GM13976 (cell line): ENCODE measurements at regions not wholly inside any gene's neighbourhood (a gene's known extent, or its start where the extent isn't known, plus 50 kb on each side); places are given as distances from the start of the nearest gene placed in this dataset.

ENCODE experiments used
- DNase-seq: peaks from one replicate; pipeline ENCODE4 v3.0.0; 2012; ENCODE audit warnings: low spot score
- in situ Hi-C: fragments of 300-500 bp; cut with MboI; formaldehyde crosslinking; loops from one replicate; pipeline ENCODE4 v1.12.0; 2022; ENCODE audit warnings: low sequenced_read_pairs, mixed read lengths, inconsistent platforms; ENCODE audit not compliant: unreplicated experiment
- TF ChIP-seq, protein P1 (sequence below): IDR thresholded peaks from 2 replicates; pipeline ENCODE4 v1.5.1; 2012; ENCODE audit warnings: borderline replicate concordance, mild to moderate bottlenecking; ENCODE audit not compliant: insufficient read depth; ENCODE audit errors: extremely low read depth, missing control alignments, control extremely low read depth

GRCh38 chr2:21443494-21444105 lies 319.8 kb downstream of the TDRD15 start:
- in situ Hi-C loops: no loop called here
- no peak for DNase-seq
- TF ChIP-seq, protein P1, sequence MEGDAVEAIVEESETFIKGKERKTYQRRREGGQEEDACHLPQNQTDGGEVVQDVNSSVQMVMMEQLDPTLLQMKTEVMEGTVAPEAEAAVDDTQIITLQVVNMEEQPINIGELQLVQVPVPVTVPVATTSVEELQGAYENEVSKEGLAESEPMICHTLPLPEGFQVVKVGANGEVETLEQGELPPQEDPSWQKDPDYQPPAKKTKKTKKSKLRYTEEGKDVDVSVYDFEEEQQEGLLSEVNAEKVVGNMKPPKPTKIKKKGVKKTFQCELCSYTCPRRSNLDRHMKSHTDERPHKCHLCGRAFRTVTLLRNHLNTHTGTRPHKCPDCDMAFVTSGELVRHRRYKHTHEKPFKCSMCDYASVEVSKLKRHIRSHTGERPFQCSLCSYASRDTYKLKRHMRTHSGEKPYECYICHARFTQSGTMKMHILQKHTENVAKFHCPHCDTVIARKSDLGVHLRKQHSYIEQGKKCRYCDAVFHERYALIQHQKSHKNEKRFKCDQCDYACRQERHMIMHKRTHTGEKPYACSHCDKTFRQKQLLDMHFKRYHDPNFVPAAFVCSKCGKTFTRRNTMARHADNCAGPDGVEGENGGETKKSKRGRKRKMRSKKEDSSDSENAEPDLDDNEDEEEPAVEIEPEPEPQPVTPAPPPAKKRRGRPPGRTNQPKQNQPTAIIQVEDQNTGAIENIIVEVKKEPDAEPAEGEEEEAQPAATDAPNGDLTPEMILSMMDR: no peak

DNA sequence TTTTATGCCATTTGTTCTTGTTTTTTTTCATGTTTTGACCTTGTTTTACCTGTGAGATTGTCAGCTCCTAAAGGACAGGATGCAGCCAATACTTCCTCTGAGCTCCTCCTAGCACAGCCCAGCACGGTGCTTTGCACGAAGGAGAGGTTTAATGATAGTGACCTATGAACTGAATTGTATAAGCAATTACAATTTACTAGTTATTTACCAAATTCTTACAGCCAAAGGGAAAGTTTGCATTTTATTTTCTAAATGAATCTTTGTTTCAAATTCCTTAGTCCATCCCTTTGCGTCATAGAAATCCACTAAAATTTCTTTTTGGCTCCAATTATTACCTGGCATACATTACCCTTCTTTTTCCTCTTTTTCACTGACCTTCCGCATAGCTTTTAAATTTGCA lies 326.1 kb downstream of the TDRD15 start:
- DNase-seq: no peak
- in situ Hi-C loops: no loop called here
- TF ChIP-seq, protein P1: no peak

- TF ChIP-seq, protein P1: no peak
- no peak for DNase-seq
- in situ Hi-C loops: no loop called here
Observed at GRCh38 chr2:21451403-21451802, 327.6 kb downstream of the TDRD15 start.

- DNase-seq: no peak
- in situ Hi-C loops: no loop called here
- TF ChIP-seq, protein P1: no peak
Observed at GRCh38 chr2:21452263-21452662, 328.5 kb downstream of the TDRD15 start.

DNA sequence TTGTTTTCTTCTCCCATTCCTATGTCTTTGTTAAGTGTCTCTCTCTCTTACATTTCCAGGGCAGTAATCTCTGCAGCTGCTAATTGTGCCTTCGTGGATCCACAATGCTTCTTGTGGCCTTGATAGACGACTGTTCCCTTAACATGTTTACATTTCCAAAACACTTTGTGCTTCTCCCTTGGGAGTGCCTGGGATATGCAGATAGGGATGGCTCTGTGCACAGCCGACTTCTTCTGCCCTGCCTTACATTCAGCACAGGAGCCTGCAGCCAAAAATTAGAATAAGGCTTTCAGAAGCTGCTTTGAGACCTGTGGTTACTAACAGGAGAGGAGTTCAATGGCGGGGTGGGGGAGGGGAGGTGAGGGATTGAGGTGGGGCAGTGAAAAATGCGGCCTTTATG lies 328.9 kb downstream of the TDRD15 start:
- in situ Hi-C loops: no loop called here
- no peak for DNase-seq
- TF ChIP-seq, protein P1: no peak

DNA sequence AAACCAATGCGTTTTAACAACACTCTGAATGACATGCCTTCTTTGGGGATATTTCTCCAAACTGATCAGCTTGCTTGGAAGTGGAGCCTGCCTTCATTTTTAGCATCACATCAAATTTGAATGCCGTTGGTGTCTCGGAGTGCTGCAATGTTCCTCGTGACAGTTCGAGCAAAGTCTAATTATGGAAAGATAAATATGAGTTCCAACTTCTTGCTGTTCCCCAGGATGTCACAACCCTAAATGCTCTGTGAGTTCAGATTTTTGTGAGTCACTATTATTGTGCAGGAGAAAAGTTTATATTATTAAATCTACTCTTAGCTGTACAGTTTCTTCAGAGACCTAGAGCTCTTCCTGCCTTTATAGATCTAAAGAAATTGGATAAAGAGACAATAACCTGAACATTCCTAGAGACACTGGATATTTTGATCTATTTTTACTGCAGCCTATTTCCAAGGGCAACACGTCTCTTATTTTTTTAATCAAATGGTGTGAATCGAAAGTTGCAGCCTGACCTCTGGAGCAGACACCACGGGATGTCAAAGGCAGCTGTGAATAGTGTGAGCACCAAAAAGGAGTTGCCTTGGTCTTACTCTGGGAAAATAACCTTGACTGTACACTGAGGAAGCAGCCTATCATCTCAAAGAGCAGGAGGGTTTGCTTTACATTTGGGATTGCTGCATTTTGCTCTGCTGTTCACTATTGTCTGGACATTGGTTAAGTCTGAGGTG lies 330.1 kb downstream of the TDRD15 start:
- in situ Hi-C loops: no loop called here
- DNase-seq: no peak

More for the DNA sequence above, 330.1 kb downstream of the TDRD15 start:
- TF ChIP-seq, protein P1: no peak
